GM20000 (cell line): ENCODE measurements at regions not wholly inside any gene's neighbourhood (a gene's known extent, or its start where the extent isn't known, plus 50 kb on each side); places are given as distances from the start of the nearest gene placed in this dataset.

Experiments used
- DNase-seq: peaks from one replicate; pipeline ENCODE4 v3.0.0; 2012; ENCODE audit warnings: low spot score
- CTCF ChIP-seq: IDR thresholded peaks from 2 replicates; pipeline ENCODE4 v1.5.1; 2012; ENCODE audit warnings: mild to moderate bottlenecking, control low read depth; ENCODE audit errors: extremely low read depth, missing control alignments

- no peak for DNase-seq
- TF ChIP-seq CTCF = no peak
Measured at GRCh38 chr3:110332629-110333028, 739.0 kb upstream of the NECTIN3 start.

DNA sequence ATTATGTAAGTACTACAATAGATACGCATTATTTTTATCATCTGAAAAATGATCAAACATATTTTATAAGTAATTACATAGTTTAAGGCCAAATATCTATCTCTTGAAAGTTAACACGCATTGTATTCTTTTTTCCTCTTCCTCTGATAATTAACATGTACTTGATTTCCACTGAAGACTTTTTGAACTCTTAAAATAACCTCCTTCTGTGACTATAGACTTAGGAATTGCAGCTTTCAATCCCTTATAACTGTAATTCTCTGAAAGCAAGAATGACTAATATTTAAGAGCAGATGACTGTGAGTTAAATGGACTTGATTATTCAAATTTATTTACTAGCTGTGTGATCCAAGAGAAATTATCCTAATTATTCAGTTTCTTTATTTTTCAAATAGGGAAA is 730.6 kb upstream of the NECTIN3 start:
- TF ChIP-seq CTCF = no peak
- no peak for DNase-seq

- DNase-seq = no peak
- TF ChIP-seq CTCF = no peak
Measured at GRCh38 chr3:110343376-110343775, 728.2 kb upstream of the NECTIN3 start.

DNA sequence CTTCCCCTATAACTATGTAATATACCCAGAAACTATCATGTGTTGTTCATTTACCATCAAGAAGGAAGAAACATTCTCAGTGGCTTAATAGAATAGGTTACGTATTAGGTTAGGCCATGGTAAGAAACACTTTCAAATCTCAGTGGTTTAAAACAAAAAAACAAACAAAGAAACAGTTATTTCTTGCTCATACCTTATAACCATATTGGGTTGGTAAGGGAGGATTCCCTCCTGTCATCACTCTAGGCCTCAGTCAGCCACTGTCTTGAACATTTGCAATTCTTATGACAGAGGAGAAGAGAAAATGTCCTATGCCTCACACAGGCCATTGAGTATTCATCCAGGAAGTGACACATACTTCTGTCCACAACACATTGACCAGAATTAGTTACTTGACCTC is 727.7 kb upstream of the NECTIN3 start:
- DNase-seq = peak; percentile 2
- TF ChIP-seq CTCF = no peak

DNA sequence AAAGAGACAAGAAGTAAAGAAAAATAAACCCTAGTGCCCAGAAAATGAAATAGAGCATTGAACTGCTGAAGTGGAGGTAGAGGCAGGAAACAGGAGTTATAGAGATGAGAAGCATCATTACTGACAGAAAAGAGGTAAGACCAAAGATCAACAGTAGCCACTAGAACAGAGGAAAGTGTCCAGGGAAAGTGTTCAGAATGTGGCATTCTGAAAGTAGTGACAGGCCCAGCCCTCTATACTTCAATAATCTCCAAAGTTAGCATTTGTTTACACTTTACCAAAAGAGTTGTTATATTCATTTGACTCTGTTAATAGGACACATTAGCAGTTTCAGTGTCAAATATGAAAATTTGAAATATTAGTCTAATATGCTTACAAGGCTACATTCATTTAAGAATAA is 727.1 kb upstream of the NECTIN3 start:
- DNase-seq = no peak
- TF ChIP-seq CTCF = no peak

DNA sequence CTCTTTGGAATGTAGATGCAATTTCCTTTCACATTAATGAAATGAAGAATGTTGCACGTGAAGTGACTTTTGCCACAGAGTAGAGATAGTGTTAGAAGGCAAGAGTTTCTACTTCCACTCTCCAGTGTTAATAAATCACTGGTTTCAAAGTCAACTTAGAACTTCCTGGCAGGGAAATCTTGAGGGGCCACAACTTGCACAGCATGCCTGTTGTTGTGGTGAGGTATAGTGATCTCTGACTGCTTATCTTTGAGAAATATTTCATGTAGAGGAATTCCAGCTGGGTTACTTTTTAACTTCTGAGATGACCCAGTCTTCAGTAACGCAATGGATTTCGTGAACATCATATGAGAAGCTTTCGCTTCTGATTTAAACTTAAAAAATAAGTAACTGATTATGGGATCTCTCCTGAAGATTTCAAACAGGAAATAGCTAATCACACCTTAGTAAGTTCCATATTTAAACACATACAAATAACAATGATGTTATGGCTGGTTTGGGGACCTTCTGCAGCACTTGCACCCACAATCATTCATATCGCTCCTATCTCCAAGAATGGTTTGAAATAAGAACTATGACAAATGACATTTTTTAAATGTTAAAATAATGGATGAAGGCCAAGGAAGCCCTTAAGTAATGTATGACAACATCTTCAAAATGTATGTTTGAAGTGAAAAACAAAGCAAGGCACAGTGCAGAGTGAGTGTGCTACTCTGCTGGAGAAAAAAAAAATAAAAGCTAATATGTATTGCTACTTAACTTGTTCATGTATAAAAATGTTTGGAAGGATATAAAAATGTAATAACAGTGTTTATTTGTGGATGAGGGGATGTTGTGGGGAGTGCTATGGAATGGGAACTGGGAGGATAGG is 726.5 kb upstream of the NECTIN3 start:
- DNase-seq = no peak
- no peak for TF ChIP-seq CTCF

GRCh38 chr3:110349295-110349694 is 722.3 kb upstream of the NECTIN3 start:
- no peak for TF ChIP-seq CTCF
- DNase-seq = no peak
